ENCODE measurements at regions not wholly inside any gene's neighbourhood (a gene's known extent, or its start where the extent isn't known, plus 50 kb on each side); places are given as distances from the start of the nearest gene placed in this dataset.

- TF ChIP-seq, protein P1, sequence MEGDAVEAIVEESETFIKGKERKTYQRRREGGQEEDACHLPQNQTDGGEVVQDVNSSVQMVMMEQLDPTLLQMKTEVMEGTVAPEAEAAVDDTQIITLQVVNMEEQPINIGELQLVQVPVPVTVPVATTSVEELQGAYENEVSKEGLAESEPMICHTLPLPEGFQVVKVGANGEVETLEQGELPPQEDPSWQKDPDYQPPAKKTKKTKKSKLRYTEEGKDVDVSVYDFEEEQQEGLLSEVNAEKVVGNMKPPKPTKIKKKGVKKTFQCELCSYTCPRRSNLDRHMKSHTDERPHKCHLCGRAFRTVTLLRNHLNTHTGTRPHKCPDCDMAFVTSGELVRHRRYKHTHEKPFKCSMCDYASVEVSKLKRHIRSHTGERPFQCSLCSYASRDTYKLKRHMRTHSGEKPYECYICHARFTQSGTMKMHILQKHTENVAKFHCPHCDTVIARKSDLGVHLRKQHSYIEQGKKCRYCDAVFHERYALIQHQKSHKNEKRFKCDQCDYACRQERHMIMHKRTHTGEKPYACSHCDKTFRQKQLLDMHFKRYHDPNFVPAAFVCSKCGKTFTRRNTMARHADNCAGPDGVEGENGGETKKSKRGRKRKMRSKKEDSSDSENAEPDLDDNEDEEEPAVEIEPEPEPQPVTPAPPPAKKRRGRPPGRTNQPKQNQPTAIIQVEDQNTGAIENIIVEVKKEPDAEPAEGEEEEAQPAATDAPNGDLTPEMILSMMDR (IDR thresholded peaks at IDR 0.05), result no peak
- no peak for TF ChIP-seq POLR2A (IDR thresholded peaks at IDR 0.05)
Observed at GRCh38 chr4:19092797-19093196, 1071.2 kb upstream of the LCORL start.

All from transverse colon (tissue), 3 donors.